OCI-LY7 (cell line): ENCODE measurements at regions not wholly inside any gene's neighbourhood (a gene's known extent, or its start where the extent isn't known, plus 50 kb on each side); places are given as distances from the start of the nearest gene placed in this dataset.

ENCODE experiments used
- BruUV-seq: library from RNA; stranded (reverse); fragments of 400-500 nt; replicated peaks from 2 replicates; lab custom pipeline; 2021; lab: Mats Ljungman, UMichigan
- CTCF ChIA-PET: fragments of 300-600 bp; sonication (Branson Sonifier 250); formaldehyde crosslinking; loops from one replicate; lab custom pipeline; 2022; ENCODE audit warnings: antibody characterized with exemption; ENCODE audit not compliant: unreplicated experiment; lab: Charles Lee
- POLR2A ChIA-PET: fragments of 300-600 bp; sonication (Branson Sonifier 250); formaldehyde crosslinking; loops from one replicate; lab custom pipeline; 2022; ENCODE audit warnings: antibody characterized with exemption; lab: Charles Lee
- DNase-seq: peaks from one replicate; pipeline ENCODE4 v3.0.0-alpha.2; 2015; ENCODE audit warnings: low spot score
- H2AFZ ChIP-seq: fragments of 200-600 bp; sonication (generic), shearing (Covaris generic); 2 replicates; pipeline ENCODE4 v1.6.1; 2014; ENCODE audit warnings: mild to moderate bottlenecking, antibody characterized with exemption, low read length, moderate library complexity
- H3K27ac ChIP-seq: fragments of 200-600 bp; sonication (generic); 2 replicates; pipeline ENCODE4 v1.5.1; 2014; ENCODE audit warnings: mixed run types, low read depth, mild to moderate bottlenecking, moderate library complexity, low read length, inconsistent platforms; ENCODE audit not compliant: poor library complexity, severe bottlenecking
- H3K36me3 ChIP-seq: fragments of 200-600 bp; sonication (generic); 2 replicates; pipeline ENCODE4 v1.6.1; 2014; ENCODE audit warnings: mild to moderate bottlenecking, antibody characterized with exemption, low read length, moderate library complexity, mixed read lengths; ENCODE audit not compliant: insufficient read depth
- H3K4me1 ChIP-seq: fragments of 200-600 bp; sonication (generic); 2 replicates; pipeline ENCODE4 v1.5.1; 2014; ENCODE audit warnings: mild to moderate bottlenecking, low read length; ENCODE audit not compliant: insufficient read depth, poor library complexity, severe bottlenecking
- H3K4me2 ChIP-seq: fragments of 200-600 bp; sonication (generic); 2 replicates; pipeline ENCODE4 v1.6.1; 2014; ENCODE audit warnings: mild to moderate bottlenecking, low read length
- H3K4me3 ChIP-seq: fragments of 200-600 bp; sonication (generic); 2 replicates; pipeline ENCODE4 v1.5.1; 2014; ENCODE audit warnings: mild to moderate bottlenecking, low read depth, low read length; ENCODE audit not compliant: poor library complexity, severe bottlenecking
- H3K79me2 ChIP-seq: fragments of 200-600 bp; sonication (generic); 2 replicates; pipeline ENCODE4 v1.6.1; 2016; ENCODE audit warnings: low read depth, mild to moderate bottlenecking, low read length, moderate library complexity, mixed read lengths; ENCODE audit not compliant: insufficient read depth
- H3K9me2 ChIP-seq: fragments of 200-600 bp; sonication (generic); 2 replicates; pipeline ENCODE4 v1.6.1; 2016; ENCODE audit warnings: mild to moderate bottlenecking, low read length, mixed read lengths; ENCODE audit not compliant: insufficient read depth
- H3K9me3 ChIP-seq: fragments of 200-600 bp; sonication (generic); 2 replicates; pipeline ENCODE4 v1.6.1; 2014; ENCODE audit warnings: mild to moderate bottlenecking, mixed run types, low read length, mixed read lengths
- H4K20me1 ChIP-seq: fragments of 200-600 bp; sonication (generic); 2 replicates; pipeline ENCODE4 v1.6.1; 2014; ENCODE audit warnings: mild to moderate bottlenecking, antibody characterized with exemption, low read length, moderate library complexity, mixed read lengths; ENCODE audit not compliant: insufficient read depth
- EZH2phosphoT487 ChIP-seq: fragments of 200-600 bp; sonication (generic); IDR thresholded peaks from 2 replicates; pipeline ENCODE4 v1.6.1; 2018; ENCODE audit warnings: low read depth, borderline replicate concordance, mild to moderate bottlenecking, mixed run types, antibody characterized with exemption, low read length, moderate library complexity, mixed read lengths
- intact Hi-C: fragments of 100-400 bp; cut with micrococcal nuclease; formaldehyde crosslinking; loops from one replicate; pipeline ENCODE4 v1.10.0; 2022; ENCODE audit not compliant: unreplicated experiment
- TF ChIP-seq, protein P1 (sequence below): fragments of 200-600 bp; sonication (generic); conservative IDR thresholded peaks from 2 replicates; pipeline ENCODE4 v1.5.1; 2014; ENCODE audit warnings: mild to moderate bottlenecking, antibody characterized with exemption, low read length, moderate library complexity, mixed read lengths

DNA sequence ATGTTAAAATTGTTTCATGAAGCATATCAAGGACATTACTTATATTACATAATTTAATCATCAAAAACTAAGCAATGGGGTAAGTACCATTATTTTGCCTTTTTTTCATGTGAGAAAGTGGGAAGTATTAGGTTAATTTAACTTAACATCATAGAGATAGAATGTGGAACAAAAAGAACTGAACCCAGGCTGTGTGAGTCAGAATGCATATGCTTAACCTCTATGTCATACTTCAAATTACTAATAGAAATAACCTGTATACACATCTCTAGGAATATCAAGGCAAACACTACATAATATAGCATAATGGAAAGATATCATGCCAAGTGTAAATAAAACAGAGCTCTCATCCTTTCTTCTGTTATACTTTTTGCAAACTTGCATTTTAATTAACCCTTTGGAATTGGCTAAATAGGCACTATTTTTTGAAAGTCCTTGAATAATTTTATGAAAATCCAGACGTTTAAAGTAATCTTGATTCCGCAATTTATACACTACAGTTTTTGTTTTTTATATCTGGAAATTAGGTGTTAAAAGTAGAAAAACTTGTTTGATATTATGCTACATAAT, 777.7 kb downstream of the SLC6A15 start:
- Histone ChIP-seq H3K9me2 (no peaks in the 10 kb centered on the region), H3K4me1 (no peaks in the 10 kb centered on the region), H3K9me3 (no peaks in the 10 kb centered on the region), H2AFZ (no peak overlapping the region), H3K36me3 (no peaks in the 10 kb centered on the region), H3K79me2 (no peaks in the 10 kb centered on the region), H4K20me1 (no peaks in the 10 kb centered on the region), H3K27ac (no peak overlapping the region), H3K4me3 (no peak overlapping the region), H3K4me2 (no peak overlapping the region)
- no peak for TF ChIP-seq EZH2phosphoT487
- TF ChIP-seq, protein P1, sequence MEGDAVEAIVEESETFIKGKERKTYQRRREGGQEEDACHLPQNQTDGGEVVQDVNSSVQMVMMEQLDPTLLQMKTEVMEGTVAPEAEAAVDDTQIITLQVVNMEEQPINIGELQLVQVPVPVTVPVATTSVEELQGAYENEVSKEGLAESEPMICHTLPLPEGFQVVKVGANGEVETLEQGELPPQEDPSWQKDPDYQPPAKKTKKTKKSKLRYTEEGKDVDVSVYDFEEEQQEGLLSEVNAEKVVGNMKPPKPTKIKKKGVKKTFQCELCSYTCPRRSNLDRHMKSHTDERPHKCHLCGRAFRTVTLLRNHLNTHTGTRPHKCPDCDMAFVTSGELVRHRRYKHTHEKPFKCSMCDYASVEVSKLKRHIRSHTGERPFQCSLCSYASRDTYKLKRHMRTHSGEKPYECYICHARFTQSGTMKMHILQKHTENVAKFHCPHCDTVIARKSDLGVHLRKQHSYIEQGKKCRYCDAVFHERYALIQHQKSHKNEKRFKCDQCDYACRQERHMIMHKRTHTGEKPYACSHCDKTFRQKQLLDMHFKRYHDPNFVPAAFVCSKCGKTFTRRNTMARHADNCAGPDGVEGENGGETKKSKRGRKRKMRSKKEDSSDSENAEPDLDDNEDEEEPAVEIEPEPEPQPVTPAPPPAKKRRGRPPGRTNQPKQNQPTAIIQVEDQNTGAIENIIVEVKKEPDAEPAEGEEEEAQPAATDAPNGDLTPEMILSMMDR, result no peak
- ChIA-PET CTCF (no interaction called here), POLR2A (no interaction called here)
- BruUV-seq, result no TSS peak
- intact Hi-C loops, result no loop called here
- no peak for DNase-seq

DNA sequence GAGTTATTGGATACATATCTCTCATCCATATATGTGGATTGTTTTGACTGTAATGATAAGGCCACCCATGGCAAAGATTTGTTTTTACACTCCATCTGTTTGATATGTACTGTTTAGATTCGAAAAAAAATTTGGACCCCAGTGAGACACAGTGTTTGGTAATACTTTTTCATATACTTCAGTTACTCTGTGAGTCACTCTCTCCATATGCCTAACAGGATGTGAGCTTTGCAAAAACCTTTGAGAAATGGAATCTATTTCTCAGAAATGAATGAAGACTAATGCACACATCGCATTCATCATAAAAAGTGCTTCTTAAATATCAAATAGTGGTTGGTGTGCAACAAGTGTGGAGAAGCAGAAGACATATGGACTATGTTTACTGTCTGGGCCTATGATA, 781.5 kb downstream of the SLC6A15 start:
- TF ChIP-seq, protein P1, result no peak
- no peak for TF ChIP-seq EZH2phosphoT487

DNA sequence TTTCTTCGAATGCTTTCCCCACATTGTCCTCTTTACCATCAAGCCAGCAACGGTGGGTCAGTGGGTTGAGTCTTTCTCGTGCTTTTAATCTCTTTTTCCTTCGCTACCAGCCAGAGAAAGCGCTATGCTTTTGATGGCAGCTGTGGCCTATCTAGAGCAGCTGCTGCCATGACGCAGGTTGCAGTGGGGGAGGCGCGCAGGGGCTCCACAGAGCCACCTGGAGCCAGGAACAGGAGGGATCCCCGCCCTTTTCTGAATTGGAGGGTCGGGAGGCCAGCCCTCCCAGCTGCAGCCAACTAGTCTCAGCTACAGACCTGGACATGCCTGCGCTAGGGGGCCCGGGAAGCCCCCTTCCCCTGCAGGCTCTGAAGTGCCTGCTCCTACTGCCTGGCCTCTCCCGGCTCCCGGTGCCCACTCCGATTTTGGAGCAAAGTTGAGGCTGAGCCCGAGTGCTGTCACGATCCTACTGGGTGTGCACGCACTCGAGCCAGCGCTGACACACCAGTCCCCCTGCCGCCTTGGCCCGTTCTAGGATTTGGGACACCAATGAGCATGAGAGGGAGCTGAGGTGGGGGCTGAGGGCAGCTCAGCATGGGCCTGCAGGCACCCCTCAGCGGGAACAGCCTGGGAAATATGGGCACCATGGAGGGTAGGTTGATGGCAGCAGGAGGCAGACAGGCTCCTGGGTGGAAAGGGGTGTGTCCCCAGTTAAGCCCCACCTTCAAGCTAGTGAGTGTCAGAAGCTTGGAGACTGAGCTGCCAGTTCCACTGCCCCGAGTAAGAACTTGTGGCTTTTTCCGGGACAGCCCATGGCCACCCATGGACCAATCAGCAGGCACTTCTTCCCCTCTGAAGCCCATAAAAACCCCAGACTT, 784.2 kb downstream of the SLC6A15 start:
- Histone ChIP-seq H3K9me3 (no peaks in the 10 kb centered on the region), H3K27ac (no peak overlapping the region), H3K4me2 (no peak overlapping the region), H3K9me2 (no peaks in the 10 kb centered on the region), H2AFZ (no peak overlapping the region), H3K4me1 (no peaks in the 10 kb centered on the region), H3K4me3 (no peak overlapping the region), H3K79me2 (no peaks in the 10 kb centered on the region), H3K36me3 (no peaks in the 10 kb centered on the region), H4K20me1 (no peaks in the 10 kb centered on the region)
- no peak for DNase-seq
- no TSS peak for BruUV-seq
- ChIA-PET CTCF (no interaction called here), POLR2A (no interaction called here)
- intact Hi-C loops, result no loop called here
- TF ChIP-seq, protein P1, result no peak
- TF ChIP-seq EZH2phosphoT487, result no peak

More for the DNA sequence above, 781.5 kb downstream of the SLC6A15 start:
- H3K27ac ChIP-seq, result no peak overlapping the region
- no peaks in the 10 kb centered on the region for H3K4me1 ChIP-seq
- H2AFZ ChIP-seq, result no peak overlapping the region
- H4K20me1 ChIP-seq, result no peaks in the 10 kb centered on the region
- DNase-seq, result no peak
- no peaks in the 10 kb centered on the region for H3K79me2 ChIP-seq
- no peaks in the 10 kb centered on the region for H3K9me3 ChIP-seq
- H3K4me3 ChIP-seq, result no peak overlapping the region
- no peaks in the 10 kb centered on the region for H3K36me3 ChIP-seq
- ChIA-PET POLR2A (no interaction called here), CTCF (no interaction called here)
- intact Hi-C loops, result no loop called here
- no TSS peak for BruUV-seq
- no peaks in the 10 kb centered on the region for H3K9me2 ChIP-seq
- no peak overlapping the region for H3K4me2 ChIP-seq
